ENCODE measurements at regions not wholly inside any gene's neighbourhood (a gene's known extent, or its start where the extent isn't known, plus 50 kb on each side); places are given as distances from the start of the nearest gene placed in this dataset.
"Not testable (repeated sequence)": the region's sequence is repeated elsewhere in the genome, so short reads cannot be mapped to it uniquely, and the experiment has no call there.

GRCh38 chr21:22356663-22357062, 1358.5 kb downstream of the NCAM2 start:
- H3K27ac ChIP-seq, result no peak overlapping the region
- H3K4me1 ChIP-seq, result no peaks in the 10 kb centered on the region
- no peak for DNase-seq (ENCODE audit: low spot score in 2 of 2)
- TF ChIP-seq POLR2A (IDR thresholded peaks at IDR 0.05) (no peak), POLR2AphosphoS5 (IDR thresholded peaks at IDR 0.05) (no peak), CTCF (IDR thresholded peaks at IDR 0.05) (no peak)
- no peaks in the 10 kb centered on the region for H3K27me3 ChIP-seq
- intact Hi-C loops (cut with DNase I; ENCODE audit: low total_unique reads), result no loop called here
- H3K36me3 ChIP-seq, result no peaks in the 10 kb centered on the region
- H3K9me3 ChIP-seq, result no peaks in the 10 kb centered on the region
- H3K4me3 ChIP-seq, result no peak overlapping the region

- not testable (repeated sequence) for DNase-seq (ENCODE audit: low spot score in 2 of 2); H3K27me3 ChIP-seq; H3K4me3 ChIP-seq
These were observed 1361.4 kb downstream of the NCAM2 start for GRCh38 chr21:22359599-22359998.

GRCh38 chr21:22363504-22363903, 1365.3 kb downstream of the NCAM2 start:
- Histone ChIP-seq H3K4me1 (no peaks in the 10 kb centered on the region), H3K4me3 (no peak overlapping the region), H3K27ac (no peak overlapping the region), H3K9me3 (no peaks in the 10 kb centered on the region), H3K27me3 (no peaks in the 10 kb centered on the region), H3K36me3 (peaks cover 3% of the 10 kb centered on the region)
- no peak for DNase-seq (ENCODE audit: low spot score in 2 of 2)
- intact Hi-C loops (cut with DNase I; ENCODE audit: low total_unique reads), result no loop called here
- TF ChIP-seq CTCF (IDR thresholded peaks at IDR 0.05), result no peak
- TF ChIP-seq POLR2A (IDR thresholded peaks at IDR 0.05), result no peak
- TF ChIP-seq POLR2AphosphoS5 (IDR thresholded peaks at IDR 0.05), result no peak

More at GRCh38 chr21:22359599-22359998, 1361.4 kb downstream of the NCAM2 start:
- H3K27ac ChIP-seq; H3K9me3 ChIP-seq; H3K36me3 ChIP-seq; intact Hi-C loops (cut with DNase I; ENCODE audit: low total_unique reads); H3K4me1 ChIP-seq: not testable (repeated sequence)

- Histone ChIP-seq H3K36me3 (peaks cover 6% of the 10 kb centered on the region), H3K4me3 (no peak overlapping the region), H3K27me3 (no peaks in the 10 kb centered on the region), H3K27ac (no peak overlapping the region), H3K9me3 (no peaks in the 10 kb centered on the region), H3K4me1 (no peaks in the 10 kb centered on the region)
- intact Hi-C loops (cut with DNase I; ENCODE audit: low total_unique reads), result no loop called here
- TF ChIP-seq POLR2AphosphoS5 (IDR thresholded peaks at IDR 0.05) (no peak), CTCF (IDR thresholded peaks at IDR 0.05) (no peak)
- no peak for DNase-seq (ENCODE audit: low spot score in 2 of 2)
These were observed 1366.0 kb downstream of the NCAM2 start for GRCh38 chr21:22364163-22364562.

GRCh38 chr21:22374218-22374969, 1376.2 kb downstream of the NCAM2 start:
- no peaks in the 10 kb centered on the region for H3K27me3 ChIP-seq
- no peak for DNase-seq (ENCODE audit: low spot score in 2 of 2)
- H3K4me1 ChIP-seq, result no peaks in the 10 kb centered on the region
- TF ChIP-seq CTCF (IDR thresholded peaks at IDR 0.05), result no peak
- H3K36me3 ChIP-seq, result no peaks in the 10 kb centered on the region
- intact Hi-C loops (cut with DNase I; ENCODE audit: low total_unique reads), result no loop called here
- H3K9me3 ChIP-seq, result peaks cover 4 to 8% of the 10 kb centered on the region in 2 donors
- no peak overlapping the region for H3K27ac ChIP-seq
- H3K4me3 ChIP-seq, result no peak overlapping the region

- intact Hi-C loops (cut with DNase I; ENCODE audit: low total_unique reads); DNase-seq (ENCODE audit: low spot score in 2 of 2); H3K4me1 ChIP-seq; H3K9me3 ChIP-seq; H3K4me3 ChIP-seq; H3K27ac ChIP-seq; H3K36me3 ChIP-seq; H3K27me3 ChIP-seq: not testable (repeated sequence)
These were observed 1379.6 kb downstream of the NCAM2 start for GRCh38 chr21:22377795-22378194.

Measured in breast epithelium (tissue), 4 donors.